HFF-Myc (cell line): ENCODE measurements at regions not wholly inside any gene's neighbourhood (a gene's known extent, or its start where the extent isn't known, plus 50 kb on each side); places are given as distances from the start of the nearest gene placed in this dataset.

Source experiments
- DNase-seq: peaks from one replicate; pipeline ENCODE4 v3.0.0-alpha.2; 2011; ENCODE audit warnings: low read depth; ENCODE audit errors: extremely low read depth
- H3K4me3 ChIP-seq: replicated peaks from 2 replicates; pipeline ENCODE4 v1.5.1; 2011; ENCODE audit warnings: low read depth, mild to moderate bottlenecking, control low read depth, low read length
- TF ChIP-seq, protein P1 (sequence below): IDR thresholded peaks from 2 replicates; pipeline ENCODE4 v1.5.1; 2012; ENCODE audit warnings: mild to moderate bottlenecking, low read depth, low read length, control low read depth; ENCODE audit errors: missing control alignments

GRCh38 chr4:124867536-124867935, 155.0 kb upstream of the ANKRD50 start:
- DNase-seq, result no peak
- TF ChIP-seq, protein P1, sequence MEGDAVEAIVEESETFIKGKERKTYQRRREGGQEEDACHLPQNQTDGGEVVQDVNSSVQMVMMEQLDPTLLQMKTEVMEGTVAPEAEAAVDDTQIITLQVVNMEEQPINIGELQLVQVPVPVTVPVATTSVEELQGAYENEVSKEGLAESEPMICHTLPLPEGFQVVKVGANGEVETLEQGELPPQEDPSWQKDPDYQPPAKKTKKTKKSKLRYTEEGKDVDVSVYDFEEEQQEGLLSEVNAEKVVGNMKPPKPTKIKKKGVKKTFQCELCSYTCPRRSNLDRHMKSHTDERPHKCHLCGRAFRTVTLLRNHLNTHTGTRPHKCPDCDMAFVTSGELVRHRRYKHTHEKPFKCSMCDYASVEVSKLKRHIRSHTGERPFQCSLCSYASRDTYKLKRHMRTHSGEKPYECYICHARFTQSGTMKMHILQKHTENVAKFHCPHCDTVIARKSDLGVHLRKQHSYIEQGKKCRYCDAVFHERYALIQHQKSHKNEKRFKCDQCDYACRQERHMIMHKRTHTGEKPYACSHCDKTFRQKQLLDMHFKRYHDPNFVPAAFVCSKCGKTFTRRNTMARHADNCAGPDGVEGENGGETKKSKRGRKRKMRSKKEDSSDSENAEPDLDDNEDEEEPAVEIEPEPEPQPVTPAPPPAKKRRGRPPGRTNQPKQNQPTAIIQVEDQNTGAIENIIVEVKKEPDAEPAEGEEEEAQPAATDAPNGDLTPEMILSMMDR, result no peak
- no peak overlapping the region for H3K4me3 ChIP-seq

- TF ChIP-seq, protein P1, result no peak
- H3K4me3 ChIP-seq, result no peak overlapping the region
- DNase-seq, result no peak
Measured at GRCh38 chr4:124866301-124866700, 153.8 kb upstream of the ANKRD50 start.

- TF ChIP-seq, protein P1, result no peak
- no peak for DNase-seq
- H3K4me3 ChIP-seq, result no peak overlapping the region
Measured at GRCh38 chr4:124863040-124863545, 150.6 kb upstream of the ANKRD50 start.

GRCh38 chr4:124862261-124862660, 149.7 kb upstream of the ANKRD50 start:
- H3K4me3 ChIP-seq, result no peak overlapping the region
- TF ChIP-seq, protein P1, result no peak
- no peak for DNase-seq

- TF ChIP-seq, protein P1, result no peak
- no peak overlapping the region for H3K4me3 ChIP-seq
- no peak for DNase-seq
Measured at GRCh38 chr4:124861761-124862160, 149.2 kb upstream of the ANKRD50 start.

- TF ChIP-seq, protein P1, result no peak
- no peak for DNase-seq
- no peak overlapping the region for H3K4me3 ChIP-seq
Measured at GRCh38 chr4:124854968-124855367, 142.4 kb upstream of the ANKRD50 start.

DNA sequence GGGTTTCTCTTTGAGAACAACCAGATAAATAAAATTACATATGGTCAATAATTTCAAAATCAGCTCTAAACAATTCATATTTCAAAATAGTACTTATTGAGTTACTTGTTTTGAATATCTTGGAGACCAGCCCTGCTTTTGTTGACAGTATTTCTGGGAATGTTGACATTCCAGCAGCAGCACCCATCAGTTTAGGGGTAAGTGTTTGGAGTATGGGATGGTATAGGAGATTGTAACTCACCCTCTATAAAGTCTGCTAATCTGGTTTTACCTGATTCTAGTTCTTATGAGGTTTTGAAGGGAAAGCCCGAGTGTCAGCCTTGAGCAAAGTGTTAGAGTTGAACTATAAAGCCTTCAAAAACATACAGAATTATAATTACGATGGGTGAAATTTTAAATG, 139.2 kb upstream of the ANKRD50 start:
- H3K4me3 ChIP-seq, result no peak overlapping the region
- TF ChIP-seq, protein P1, result no peak
- DNase-seq, result no peak
